ENCODE measurements at regions not wholly inside any gene's neighbourhood (a gene's known extent, or its start where the extent isn't known, plus 50 kb on each side); places are given as distances from the start of the nearest gene placed in this dataset.

DNA sequence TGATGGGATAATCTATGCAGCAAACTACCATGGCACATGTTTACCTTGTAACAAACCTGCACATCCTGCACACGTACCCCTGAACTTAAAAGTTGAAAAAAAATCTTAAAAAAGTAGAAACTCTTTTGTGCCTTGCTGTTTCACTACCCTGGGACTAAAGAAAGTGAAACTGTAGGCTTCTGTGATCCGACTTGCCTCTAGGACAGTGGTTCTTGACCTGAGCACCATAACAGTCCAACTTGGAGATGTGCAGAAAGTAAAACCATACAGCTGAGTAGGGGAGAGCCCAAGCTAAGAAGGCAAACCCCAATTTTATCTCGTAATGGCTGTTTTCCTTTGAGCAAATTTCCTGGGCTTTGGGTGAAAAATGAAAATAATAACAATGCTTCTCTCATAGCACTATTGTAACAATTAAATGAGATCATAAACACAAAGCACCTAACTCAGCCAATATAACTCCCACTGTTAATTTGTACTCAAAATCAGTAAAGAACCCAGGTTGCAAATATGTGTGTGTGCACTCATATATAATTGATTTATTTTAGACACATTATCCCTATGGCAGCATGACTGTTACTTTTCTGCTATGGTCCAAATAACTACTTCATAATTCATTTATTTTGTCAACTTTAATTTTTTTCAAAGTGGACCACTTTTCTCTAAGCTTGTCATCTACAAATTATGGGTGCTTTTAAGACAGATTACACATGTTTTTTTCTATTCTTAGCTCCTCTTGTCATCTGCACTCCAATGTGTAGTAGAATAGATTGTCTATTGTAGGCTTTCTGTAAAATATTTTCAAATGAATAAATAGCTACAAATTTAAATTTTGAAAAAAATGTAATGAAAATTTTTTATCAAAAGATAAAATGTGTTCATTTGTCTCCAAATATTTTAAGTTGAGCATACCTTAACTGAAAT lies 334.9 kb downstream of the BTG1 start:
- TF ChIP-seq, protein P1, sequence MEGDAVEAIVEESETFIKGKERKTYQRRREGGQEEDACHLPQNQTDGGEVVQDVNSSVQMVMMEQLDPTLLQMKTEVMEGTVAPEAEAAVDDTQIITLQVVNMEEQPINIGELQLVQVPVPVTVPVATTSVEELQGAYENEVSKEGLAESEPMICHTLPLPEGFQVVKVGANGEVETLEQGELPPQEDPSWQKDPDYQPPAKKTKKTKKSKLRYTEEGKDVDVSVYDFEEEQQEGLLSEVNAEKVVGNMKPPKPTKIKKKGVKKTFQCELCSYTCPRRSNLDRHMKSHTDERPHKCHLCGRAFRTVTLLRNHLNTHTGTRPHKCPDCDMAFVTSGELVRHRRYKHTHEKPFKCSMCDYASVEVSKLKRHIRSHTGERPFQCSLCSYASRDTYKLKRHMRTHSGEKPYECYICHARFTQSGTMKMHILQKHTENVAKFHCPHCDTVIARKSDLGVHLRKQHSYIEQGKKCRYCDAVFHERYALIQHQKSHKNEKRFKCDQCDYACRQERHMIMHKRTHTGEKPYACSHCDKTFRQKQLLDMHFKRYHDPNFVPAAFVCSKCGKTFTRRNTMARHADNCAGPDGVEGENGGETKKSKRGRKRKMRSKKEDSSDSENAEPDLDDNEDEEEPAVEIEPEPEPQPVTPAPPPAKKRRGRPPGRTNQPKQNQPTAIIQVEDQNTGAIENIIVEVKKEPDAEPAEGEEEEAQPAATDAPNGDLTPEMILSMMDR (IDR thresholded peaks at IDR 0.05; ENCODE audit: low read depth, low read length) = no peak
- TF ChIP-seq POLR2A (IDR thresholded peaks at IDR 0.05; ENCODE audit: extremely low read depth, insufficient read length) = no peak
- no peak for TF ChIP-seq MAX (IDR thresholded peaks at IDR 0.05; ENCODE audit: low read depth, low read length)
- TF ChIP-seq MYC (IDR thresholded peaks at IDR 0.05; ENCODE audit: low read depth, low read length) = no peak
